NCI-H524 (cell line): ENCODE measurements at regions not wholly inside any gene's neighbourhood (a gene's known extent, or its start where the extent isn't known, plus 50 kb on each side); places are given as distances from the start of the nearest gene placed in this dataset.
"Not testable (repeated sequence)": the region's sequence is repeated elsewhere in the genome, so short reads cannot be mapped to it uniquely, and the experiment has no call there.

ENCODE experiments used
- DNase-seq, 2 experiments: peaks; one replicate each; lab custom pipeline; 2025; lab: John Stamatoyannopoulos, UW

GRCh38 chr4:36601864-36602495 is 320.6 kb downstream of the DTHD1 start:
- no peak for DNase-seq

- DNase-seq = no peak
These were observed 328.2 kb downstream of the DTHD1 start for GRCh38 chr4:36609661-36610060.

- DNase-seq = no peak
These were observed 329.2 kb downstream of the DTHD1 start for GRCh38 chr4:36610628-36611027.

- not testable (repeated sequence) for DNase-seq
These were observed 331.7 kb downstream of the DTHD1 start for GRCh38 chr4:36613142-36613541.

GRCh38 chr4:36614011-36614410 is 332.6 kb downstream of the DTHD1 start:
- no peak for DNase-seq

- DNase-seq = no peak
These were observed 336.7 kb downstream of the DTHD1 start for GRCh38 chr4:36618102-36618501.

- DNase-seq = no peak
These were observed 342.6 kb downstream of the DTHD1 start for GRCh38 chr4:36624030-36624429.

- DNase-seq = no peak
These were observed 356.9 kb downstream of the DTHD1 start for GRCh38 chr4:36638273-36638811.

- no peak for DNase-seq
These were observed 359.5 kb downstream of the DTHD1 start for GRCh38 chr4:36640876-36641275.

- DNase-seq = no peak
These were observed 369.8 kb downstream of the DTHD1 start for GRCh38 chr4:36651253-36651652.

GRCh38 chr4:36652857-36653256 is 371.4 kb downstream of the DTHD1 start:
- no peak for DNase-seq

GRCh38 chr4:36665985-36666527 is 384.6 kb downstream of the DTHD1 start:
- DNase-seq = no peak

- DNase-seq = no peak
These were observed 394.0 kb downstream of the DTHD1 start for GRCh38 chr4:36675436-36675835.

- DNase-seq = peak in 1 of 2 experiments; percentile 76
These were observed 395.0 kb downstream of the DTHD1 start for GRCh38 chr4:36676139-36677050.

- DNase-seq = peak in 1 of 2 experiments; percentile 58
These were observed 395.7 kb downstream of the DTHD1 start for GRCh38 chr4:36677112-36677511.

- DNase-seq = no peak
These were observed 396.5 kb downstream of the DTHD1 start for GRCh38 chr4:36677874-36678273.

- no peak for DNase-seq
These were observed 406.3 kb downstream of the DTHD1 start for GRCh38 chr4:36687681-36688080.

- DNase-seq = peak; percentile 61 to 86
These were observed 411.2 kb downstream of the DTHD1 start for GRCh38 chr4:36692586-36692985.

- no peak for DNase-seq
These were observed 420.8 kb downstream of the DTHD1 start for GRCh38 chr4:36702245-36702644.

- no peak for DNase-seq
These were observed 422.9 kb downstream of the DTHD1 start for GRCh38 chr4:36704289-36704688.

GRCh38 chr4:36709991-36710390 is 428.6 kb downstream of the DTHD1 start:
- DNase-seq = peak; percentile 62 to 74

- no peak for DNase-seq
These were observed 430.6 kb downstream of the DTHD1 start for GRCh38 chr4:36712013-36712412.

- DNase-seq = no peak
These were observed 435.5 kb downstream of the DTHD1 start for GRCh38 chr4:36716874-36717273.
